ENCODE measurements at regions not wholly inside any gene's neighbourhood (a gene's known extent, or its start where the extent isn't known, plus 50 kb on each side); places are given as distances from the start of the nearest gene placed in this dataset.

- Histone ChIP-seq H3K36me3 (ENCODE audit: low read depth) (no peaks in the 10 kb centered on the region), H3K4me1 (ENCODE audit: low read depth) (no peaks in the 10 kb centered on the region), H3K4me3 (no peak overlapping the region), H3K9me3 (no peaks in the 10 kb centered on the region)
- ATAC-seq = no peak
- TF ChIP-seq CTCF (IDR thresholded peaks at IDR 0.05) = no peak
- intact Hi-C loops (cut with DNase I, micrococcal nuclease) = no loop called here
- no peak for DNase-seq
Observed at GRCh38 chrX:139077281-139078250, 366.0 kb upstream of the FGF13 start.

DNA sequence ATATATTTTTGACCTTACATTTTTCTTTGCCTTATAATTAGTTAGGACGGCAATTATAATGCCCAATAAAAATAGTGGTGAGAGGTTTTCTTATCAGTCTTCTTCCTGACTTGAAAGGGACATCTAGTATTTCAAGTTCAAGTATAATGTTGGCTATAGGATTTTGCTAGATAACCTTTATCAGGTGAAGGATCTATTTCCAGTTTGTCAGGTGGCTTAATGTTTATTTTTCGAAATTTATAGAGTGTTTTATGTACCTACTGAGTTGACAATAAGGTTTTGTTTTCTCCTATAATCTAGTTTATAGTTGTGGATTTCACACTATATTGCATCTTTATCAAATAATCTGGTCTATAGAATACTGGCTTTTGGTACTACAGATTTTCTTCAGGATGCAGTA lies 351.8 kb upstream of the FGF13 start:
- no peak for TF ChIP-seq CTCF (IDR thresholded peaks at IDR 0.05)
- Histone ChIP-seq H3K36me3 (ENCODE audit: low read depth) (no peaks in the 10 kb centered on the region), H3K4me3 (no peak overlapping the region), H3K9me3 (no peaks in the 10 kb centered on the region), H3K4me1 (ENCODE audit: low read depth) (no peaks in the 10 kb centered on the region)
- intact Hi-C loops (cut with DNase I, micrococcal nuclease) = no loop called here
- ATAC-seq = no peak
- DNase-seq = no peak

- no peak for DNase-seq
Observed at GRCh38 chrX:139058831-139059495, 347.4 kb upstream of the FGF13 start.

DNA sequence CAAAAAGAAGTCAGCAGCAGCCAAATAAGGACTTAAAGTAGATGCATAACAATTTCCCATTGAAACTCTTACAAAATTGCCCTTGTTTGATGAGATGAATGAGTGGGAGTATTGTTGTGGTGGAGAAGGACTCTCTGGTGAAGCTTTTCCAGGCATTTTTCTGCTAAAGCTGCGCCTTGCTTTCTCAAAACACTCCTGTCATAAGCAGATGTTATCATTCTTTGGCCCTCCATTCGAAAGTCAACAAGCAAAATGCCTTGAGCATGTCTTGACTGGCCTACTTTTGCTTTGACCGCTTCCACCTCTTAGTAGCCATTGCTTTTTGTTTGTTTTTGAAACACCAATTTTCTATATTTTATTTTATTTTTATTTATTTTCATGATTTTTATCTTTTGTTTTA lies 340.9 kb upstream of the FGF13 start:
- DNase-seq = no peak
- ATAC-seq = no peak
- Histone ChIP-seq H3K4me3 (no peak overlapping the region), H3K4me1 (ENCODE audit: low read depth) (no peaks in the 10 kb centered on the region), H3K9me3 (no peaks in the 10 kb centered on the region), H3K36me3 (ENCODE audit: low read depth) (no peaks in the 10 kb centered on the region)
- intact Hi-C loops (cut with DNase I, micrococcal nuclease) = no loop called here
- no peak for TF ChIP-seq CTCF (IDR thresholded peaks at IDR 0.05)

More at GRCh38 chrX:139058831-139059495, 347.4 kb upstream of the FGF13 start:
- intact Hi-C loops (cut with DNase I, micrococcal nuclease) = no loop called here
- no peak for ATAC-seq
- H3K9me3 ChIP-seq = no peaks in the 10 kb centered on the region
- no peaks in the 10 kb centered on the region for H3K4me1 ChIP-seq (ENCODE audit: low read depth)
- H3K36me3 ChIP-seq (ENCODE audit: low read depth) = no peaks in the 10 kb centered on the region
- H3K4me3 ChIP-seq = no peak overlapping the region
- TF ChIP-seq CTCF (IDR thresholded peaks at IDR 0.05) = no peak

GRCh38 chrX:139049465-139049864 lies 337.9 kb upstream of the FGF13 start:
- no peak for ATAC-seq
- H3K4me1 ChIP-seq (ENCODE audit: low read depth) = no peaks in the 10 kb centered on the region

More at GRCh38 chrX:139049465-139049864, 337.9 kb upstream of the FGF13 start:
- no peak for DNase-seq
- Histone ChIP-seq H3K9me3 (no peaks in the 10 kb centered on the region), H3K4me3 (no peak overlapping the region), H3K36me3 (ENCODE audit: low read depth) (no peaks in the 10 kb centered on the region)
- intact Hi-C loops (cut with DNase I, micrococcal nuclease) = no loop called here
- no peak for TF ChIP-seq CTCF (IDR thresholded peaks at IDR 0.05)

All from mucosa of descending colon (tissue), 3 donors.